Epidermal melanocyte (primary cell): ENCODE measurements at regions not wholly inside any gene's neighbourhood (a gene's known extent, or its start where the extent isn't known, plus 50 kb on each side); places are given as distances from the start of the nearest gene placed in this dataset.
"Not testable (repeated sequence)": the region's sequence is repeated elsewhere in the genome, so short reads cannot be mapped to it uniquely, and the experiment has no call there.

Source experiments
- DNase-seq: peaks from one replicate; pipeline ENCODE4 v3.0.0; 2011; ENCODE audit warnings: low spot score; ENCODE audit not compliant: insufficient read length

DNA sequence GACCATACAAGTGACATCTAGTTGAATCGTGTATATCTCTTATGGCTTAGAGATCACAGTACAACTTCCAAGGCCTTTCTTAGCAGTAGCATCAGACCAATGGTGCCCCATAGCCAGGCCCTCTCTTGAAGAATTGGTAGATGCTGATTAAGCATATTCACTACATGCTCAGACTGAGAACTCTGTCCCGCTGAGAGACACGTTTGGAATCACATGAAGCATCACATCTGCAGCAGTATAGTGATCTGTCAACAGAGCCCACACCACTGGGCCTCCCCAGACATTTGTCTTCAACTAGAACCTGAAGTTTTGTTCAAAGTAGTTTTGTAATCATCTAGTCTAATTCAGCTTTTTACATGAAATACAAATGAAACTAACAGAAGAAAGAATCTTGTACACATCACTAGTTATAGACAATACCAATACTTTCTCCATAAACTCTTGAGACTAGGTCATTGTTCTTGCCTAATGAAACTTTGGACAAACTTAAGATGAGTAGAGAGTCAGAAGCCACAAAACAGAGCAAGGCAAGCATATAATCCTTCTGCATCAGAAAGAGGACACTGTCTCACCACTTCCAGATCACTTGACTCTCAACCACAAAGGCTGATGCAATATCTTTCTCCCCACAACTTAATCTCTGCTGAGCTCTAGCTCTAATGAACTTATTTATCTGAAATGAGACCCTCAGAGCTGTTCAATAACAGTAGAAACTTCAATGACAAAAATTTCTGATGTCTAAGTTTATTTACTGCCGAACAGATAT, 182.7 kb downstream of the TBX18 start:
- DNase-seq, result no peak

DNA sequence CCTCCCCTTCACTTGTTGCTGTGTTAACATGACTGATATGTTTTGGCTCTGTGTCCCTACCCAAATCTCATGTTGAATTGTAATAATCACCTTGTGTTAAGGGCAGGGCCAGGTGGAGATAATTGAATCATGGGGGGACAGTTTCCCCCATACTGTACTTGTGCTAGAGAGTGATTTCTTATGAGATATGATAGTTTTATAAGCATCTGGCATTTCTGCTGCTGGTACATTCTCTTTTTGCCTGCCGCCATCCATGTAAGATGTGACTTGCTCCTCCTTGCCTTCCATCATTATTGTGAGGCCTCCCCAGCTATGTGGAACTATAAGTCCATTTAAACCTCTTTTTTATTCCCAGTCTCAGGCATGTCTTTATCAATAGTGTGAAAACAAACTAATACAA, 185.0 kb downstream of the TBX18 start:
- no peak for DNase-seq

- DNase-seq, result no peak
These were observed 188.4 kb downstream of the TBX18 start for GRCh38 chr6:84576029-84576428.

DNA sequence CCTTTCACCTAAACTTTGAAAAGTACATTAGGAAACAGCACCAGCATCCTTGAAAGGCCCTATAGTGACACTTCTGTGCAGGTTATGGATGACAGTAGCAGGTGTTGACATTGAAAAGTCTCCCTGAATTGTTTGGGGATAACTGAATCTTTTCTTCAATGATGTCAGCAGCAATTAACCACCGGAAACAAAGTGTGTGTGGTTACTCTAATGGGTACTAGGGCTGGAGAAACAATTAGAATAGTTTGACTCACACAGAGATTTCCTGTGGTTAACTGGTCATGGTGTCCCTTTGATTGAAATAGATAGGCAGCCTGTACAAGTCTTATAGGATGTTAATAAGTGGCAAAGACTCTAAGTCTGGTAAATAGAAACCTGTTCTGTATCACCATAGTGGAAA, 189.1 kb downstream of the TBX18 start:
- no peak for DNase-seq

GRCh38 chr6:84569882-84570281, 194.5 kb downstream of the TBX18 start:
- DNase-seq, result no peak

DNA sequence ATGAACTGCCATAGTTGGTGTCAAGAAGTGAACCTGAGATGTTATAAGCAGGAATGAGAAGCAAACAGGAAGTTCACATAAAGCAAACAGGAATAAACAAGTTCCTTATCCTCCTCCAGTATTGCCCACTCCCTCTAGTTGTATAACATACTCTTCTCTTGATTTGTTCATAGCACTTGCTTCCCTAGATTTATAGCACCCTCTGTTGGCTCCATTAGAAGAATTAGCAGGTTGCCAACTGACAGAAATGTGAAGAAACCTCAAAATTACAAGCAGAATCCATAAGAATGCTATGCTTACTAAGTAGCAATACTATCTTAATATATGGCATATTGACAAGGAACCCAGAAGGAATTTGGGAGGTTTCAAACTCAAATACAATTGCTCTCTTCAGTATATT, 195.4 kb downstream of the TBX18 start:
- DNase-seq, result no peak

- not testable (repeated sequence) for DNase-seq
These were observed 198.7 kb downstream of the TBX18 start for GRCh38 chr6:84565718-84566117.

DNA sequence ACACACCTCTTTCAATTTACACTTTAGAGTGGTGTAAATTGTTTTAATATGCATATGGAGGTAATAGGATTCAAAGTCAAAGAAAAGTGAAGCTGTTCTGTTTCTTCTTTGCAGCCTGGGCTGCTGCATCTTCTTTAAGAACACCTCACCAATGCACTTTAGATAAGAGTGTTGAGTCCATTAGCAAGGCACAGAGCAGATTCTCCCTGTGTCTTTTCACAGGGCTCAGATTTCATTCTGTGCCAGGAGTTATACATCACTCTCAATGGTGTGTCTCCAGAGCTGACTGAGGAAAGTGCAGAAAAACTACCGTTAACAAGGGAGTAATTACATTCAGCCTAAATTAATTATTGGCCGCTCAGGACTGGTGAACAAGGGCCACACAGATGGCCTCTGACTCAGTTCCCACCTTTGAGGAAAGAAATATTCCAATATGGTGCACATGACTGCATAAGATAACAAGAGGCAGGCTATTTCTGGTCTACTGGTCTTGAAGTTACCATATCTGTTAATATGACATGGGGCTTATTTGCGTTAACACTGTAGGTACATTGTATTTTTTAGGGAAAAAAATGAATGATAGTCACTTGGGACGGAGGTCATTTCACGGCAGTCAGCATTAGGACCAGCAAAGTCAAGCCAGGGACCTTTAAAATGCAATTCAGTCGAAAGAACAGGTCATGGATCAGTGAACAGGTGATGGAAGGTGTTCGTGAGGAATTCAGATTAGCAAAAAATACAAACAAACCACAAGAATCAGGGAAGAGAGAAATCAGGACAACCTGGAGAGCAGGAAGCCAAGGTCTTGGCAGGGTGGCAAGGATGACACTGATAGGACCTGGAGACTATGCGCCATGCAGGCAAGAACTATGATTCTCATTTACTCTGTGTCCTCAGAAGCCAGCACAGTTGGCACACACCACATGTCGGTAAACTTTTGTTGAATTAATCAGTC, 203.7 kb downstream of the TBX18 start:
- no peak for DNase-seq

GRCh38 chr6:84556541-84557335, 207.7 kb downstream of the TBX18 start:
- DNase-seq, result no peak

- DNase-seq, result no peak
These were observed 209.7 kb downstream of the TBX18 start for GRCh38 chr6:84554706-84555105.

- no peak for DNase-seq
These were observed 210.3 kb downstream of the TBX18 start for GRCh38 chr6:84554074-84554473.

DNA sequence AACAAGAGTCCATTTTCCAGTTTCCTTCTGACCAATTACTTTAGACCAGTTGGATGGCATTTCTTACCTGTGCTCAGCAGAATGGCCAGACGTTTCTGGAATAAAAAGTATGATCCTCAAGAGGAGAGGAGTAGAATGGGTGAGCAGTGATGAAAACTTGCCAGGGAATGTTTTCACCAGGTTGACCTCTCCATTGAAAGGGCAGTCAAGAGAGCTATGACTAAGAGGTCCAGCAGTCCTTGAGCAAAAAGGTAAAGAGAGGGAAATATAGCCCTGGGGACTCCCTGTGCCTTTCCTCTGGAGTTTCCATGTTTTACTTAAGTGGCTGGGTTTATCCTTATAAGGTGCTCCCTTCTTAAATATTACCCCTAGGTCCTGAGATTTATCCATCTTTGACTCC, 210.9 kb downstream of the TBX18 start:
- DNase-seq, result no peak

DNA sequence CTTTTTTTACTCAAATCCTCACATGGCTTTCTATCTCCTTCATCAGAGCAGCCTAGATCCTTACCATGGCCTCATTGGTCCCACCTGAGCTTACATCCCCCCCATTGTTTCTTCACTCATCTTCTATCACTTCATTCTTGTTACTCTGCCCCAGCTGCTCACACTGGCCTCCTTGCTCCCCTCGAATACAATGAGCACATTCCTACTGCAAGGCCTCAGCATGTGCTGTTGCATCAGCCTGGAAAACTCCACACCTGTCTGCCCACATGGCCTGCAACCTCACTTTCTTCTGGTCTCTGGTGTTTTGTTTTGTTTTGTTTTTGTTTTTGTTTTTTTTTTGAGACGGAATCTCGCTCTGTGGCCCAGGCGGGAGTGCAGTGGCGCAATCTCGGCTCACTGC, 212.6 kb downstream of the TBX18 start:
- no peak for DNase-seq

DNA sequence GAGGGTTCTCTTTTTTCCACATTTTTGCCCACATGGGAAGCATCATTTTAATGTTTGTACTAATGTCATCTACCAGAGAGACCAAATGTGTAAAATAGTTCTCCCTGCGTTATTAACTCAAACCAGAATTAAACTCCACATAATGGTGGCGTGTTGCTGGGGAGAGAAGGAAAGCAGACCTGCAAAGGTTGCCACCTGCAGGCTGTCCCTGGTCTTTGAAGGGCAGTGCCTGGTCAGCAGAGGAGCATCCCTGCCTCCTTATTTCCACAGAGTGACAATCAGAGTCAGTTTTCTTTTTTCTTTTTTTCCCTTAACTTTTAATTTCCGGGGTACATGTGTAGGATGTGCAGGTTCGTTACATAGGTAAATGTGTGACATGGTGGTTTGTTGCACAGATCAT, 214.5 kb downstream of the TBX18 start:
- no peak for DNase-seq

GRCh38 chr6:84547341-84547801, 217.0 kb downstream of the TBX18 start:
- DNase-seq, result no peak

DNA sequence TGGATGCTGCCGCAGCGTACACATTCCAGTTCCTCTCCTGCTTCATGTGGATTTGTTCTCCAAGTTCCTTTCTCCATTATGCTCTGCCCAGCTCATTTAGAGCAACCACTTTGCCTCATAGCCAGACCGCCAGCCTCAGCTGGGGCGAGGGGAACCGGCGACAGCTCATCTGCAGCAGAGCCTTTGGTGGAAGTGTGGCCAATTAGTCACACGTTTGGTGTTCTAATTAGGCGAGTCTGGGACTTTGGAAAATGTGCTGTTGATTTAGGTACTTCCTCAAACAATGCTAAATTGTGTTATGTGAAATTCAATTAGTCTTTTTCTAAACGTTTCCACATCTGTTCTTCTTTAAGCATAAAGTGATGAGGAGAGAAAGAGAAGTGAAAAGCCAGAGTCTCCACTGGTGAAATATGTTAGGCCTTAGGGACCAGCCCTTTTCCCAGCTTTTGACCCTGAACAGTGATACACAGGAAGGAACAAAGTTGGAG, 217.9 kb downstream of the TBX18 start:
- DNase-seq, result no peak

DNA sequence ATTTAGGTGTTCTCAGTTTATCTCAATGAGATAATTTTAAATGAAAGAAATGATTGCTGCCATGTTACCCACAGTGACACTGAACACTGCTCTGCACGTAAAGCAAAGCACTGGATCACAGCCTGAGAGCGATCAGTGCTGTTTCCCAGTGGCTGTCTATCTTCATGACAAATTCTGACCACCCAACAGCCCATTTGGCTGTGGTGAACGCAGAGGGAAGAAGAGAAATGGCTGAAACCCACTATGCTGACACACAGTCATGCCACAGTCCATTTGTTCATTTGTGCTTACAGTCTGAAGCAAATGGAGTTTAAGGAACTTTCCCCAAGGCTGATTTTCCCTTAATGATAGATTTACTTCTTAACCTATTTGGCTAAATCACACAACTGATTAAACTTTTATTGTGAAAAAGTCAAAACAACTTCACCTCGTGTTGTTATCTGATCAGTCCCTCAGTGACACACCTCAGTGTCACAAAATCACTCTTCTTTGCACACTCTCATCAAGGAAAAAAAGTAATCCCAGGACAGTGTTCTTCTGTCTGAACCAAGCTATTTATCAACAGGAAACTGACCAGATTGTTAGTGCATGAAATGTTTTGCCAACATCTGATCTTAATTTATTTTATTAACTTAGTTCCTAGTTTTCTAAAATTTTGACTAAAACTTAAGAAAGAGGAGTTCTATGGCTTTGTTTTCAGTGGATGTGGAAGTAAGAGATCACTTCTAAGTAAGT, 225.1 kb downstream of the TBX18 start:
- no peak for DNase-seq

GRCh38 chr6:84536885-84537638, 227.3 kb downstream of the TBX18 start:
- no peak for DNase-seq

- no peak for DNase-seq
These were observed 236.2 kb downstream of the TBX18 start for GRCh38 chr6:84528201-84528600.

DNA sequence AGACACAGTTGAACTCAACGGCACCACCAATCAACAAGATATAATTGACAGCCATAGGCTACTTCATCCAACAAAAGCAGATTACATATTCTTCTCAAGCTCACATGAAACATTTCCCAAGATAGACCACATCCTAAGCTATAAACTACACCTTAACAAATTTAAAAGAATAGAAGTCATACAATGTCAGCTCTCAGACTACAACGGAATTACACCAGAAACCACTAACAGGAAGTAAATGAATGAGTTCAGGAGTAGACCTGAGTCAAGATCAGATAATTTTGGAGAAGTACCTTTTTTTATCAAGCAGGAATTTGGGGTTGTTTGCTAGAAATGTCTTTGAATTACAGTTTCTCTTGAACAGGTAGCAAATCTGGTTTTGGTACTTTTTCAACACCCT, 237.8 kb downstream of the TBX18 start:
- no peak for DNase-seq
